HUDEP-2 (cell line): ENCODE measurements at regions not wholly inside any gene's neighbourhood (a gene's known extent, or its start where the extent isn't known, plus 50 kb on each side); places are given as distances from the start of the nearest gene placed in this dataset.
"Not testable (repeated sequence)": the region's sequence is repeated elsewhere in the genome, so short reads cannot be mapped to it uniquely, and the experiment has no call there.

Experiments used
- DNase-seq, 76 experiments: peaks; one replicate each; lab custom pipeline; 2025; ENCODE audit not compliant: unreplicated experiment in 76 of 76; lab: John Stamatoyannopoulos, UW

DNA sequence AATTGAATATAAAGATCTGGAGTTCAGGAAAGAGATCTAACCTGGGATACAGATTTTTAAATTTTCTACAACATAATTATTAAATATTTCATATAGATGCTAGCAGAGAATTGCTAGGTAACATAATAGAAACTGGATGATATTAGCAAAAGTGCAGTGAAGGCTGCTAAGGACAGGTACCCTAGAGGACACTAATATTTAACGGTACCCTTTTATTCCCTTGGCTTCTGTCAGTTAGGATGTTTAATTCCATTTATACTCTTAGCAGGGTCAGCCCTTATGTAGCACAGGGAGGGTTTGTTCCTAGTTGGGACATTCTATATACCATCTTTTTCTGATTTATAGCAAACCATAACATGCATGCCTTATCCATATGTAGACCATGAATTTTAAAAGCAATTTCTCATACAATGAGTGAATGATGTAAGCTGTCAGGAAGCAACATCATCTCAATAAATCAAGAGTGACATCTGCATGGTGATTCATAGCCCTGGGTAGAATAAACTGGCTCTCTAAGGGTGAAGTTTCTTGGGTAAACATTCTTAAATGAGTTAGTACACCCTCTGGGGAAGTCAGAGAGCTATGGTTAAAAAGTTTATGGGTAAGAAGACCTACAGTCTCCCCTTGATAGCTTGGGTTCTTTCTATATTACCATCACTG, 404.4 kb upstream of the MGAT4C start:
- DNase-seq, result no peak

DNA sequence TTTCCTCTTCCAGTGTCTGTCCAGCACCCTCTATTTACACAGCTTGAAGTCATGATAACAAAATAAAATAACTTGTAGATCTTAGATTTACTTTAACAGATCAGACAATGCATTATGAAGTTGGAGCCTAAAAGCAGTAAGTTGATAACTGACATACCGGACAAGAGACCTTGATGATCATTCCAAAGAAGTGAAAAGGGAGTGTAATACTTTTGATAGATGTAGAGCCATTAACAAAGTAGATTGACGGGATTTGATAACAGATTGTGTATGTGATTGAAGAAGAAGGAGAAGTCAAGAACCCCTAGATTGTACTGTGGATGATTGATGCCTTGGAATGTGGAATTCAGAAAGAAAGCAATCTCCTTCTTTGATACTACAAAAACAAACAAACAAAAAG, 403.8 kb upstream of the MGAT4C start:
- DNase-seq, result no peak

DNA sequence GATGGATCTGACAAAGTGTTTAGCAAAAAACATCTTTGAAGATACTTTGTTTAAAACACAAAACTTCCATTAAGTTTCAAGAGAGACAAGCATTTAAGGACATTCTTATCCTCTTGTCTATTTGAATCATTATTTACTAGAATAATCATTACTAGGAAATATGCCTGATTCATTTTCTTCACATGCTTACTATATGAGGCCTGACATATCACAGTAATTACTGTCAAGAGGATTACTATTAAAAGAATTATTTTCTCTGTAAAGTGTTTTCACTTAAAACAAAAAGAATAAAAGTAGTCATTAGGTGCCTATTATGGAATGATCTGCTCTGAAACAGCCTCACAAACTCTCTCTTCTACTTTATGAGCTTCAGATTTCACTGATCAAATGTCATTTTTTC, 402.1 kb upstream of the MGAT4C start:
- DNase-seq, result no peak

DNA sequence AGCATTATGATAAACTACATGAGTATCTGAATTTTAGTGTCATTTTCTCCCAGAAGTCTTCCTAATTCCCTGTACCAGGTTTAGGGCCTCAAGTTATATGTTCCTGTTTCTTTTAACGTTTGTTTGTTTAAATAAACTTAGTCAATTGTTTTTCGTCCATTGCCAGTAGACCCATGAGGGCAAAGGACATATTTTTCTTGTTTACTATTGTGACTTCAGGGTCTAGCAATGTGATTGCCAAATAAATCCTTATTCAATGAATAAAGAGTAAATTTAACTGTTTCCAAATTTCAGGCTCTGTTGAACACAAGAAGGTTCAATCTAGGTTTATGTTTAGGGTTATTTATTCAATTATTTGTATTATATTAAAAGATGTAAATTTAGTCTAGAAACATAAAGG, 391.6 kb upstream of the MGAT4C start:
- no peak for DNase-seq

- DNase-seq, result no peak
Measured at GRCh38 chr12:86634456-86635410, 378.5 kb upstream of the MGAT4C start.

DNA sequence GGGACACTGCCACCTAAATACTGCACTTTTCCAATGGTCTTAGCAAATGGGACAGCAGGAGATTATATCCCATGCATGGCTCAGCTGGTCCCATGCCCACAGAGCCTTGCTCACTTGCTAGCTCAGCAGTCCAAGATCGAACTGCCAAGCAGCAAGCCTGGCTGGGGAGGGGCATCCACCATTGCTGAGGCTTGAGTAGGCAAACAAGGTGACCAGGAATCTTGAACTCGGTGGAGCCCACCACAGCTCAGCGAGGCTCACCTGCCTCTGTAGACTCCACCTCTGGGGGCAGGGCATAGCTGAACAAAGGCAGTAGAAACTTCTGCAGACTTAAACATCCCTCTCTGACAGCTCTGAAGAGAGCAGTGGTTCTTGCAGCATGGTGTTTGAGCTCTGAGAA, 370.8 kb upstream of the MGAT4C start:
- DNase-seq, result no peak

- no peak for DNase-seq
Measured at GRCh38 chr12:86623267-86623666, 367.1 kb upstream of the MGAT4C start.

GRCh38 chr12:86621957-86622356, 365.8 kb upstream of the MGAT4C start:
- no peak for DNase-seq

GRCh38 chr12:86613311-86613710, 357.1 kb upstream of the MGAT4C start:
- no peak for DNase-seq

DNA sequence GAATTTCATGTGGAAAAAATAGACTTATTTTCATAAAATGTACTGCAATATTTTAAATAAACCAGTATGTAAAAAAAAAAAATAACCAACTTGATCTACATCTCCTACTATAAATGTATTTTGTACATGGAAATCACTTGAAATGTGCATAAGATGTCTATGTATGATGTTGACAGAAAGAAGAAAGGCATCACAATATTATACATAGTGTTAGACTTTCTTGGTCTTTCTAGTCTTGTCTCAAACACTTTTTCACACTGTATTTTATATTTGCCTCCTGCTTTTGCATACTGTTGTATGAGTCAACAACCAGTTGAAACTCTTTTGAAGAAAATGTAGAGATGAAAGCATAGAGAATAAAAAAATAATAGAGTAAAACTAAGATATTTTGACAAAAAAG, 352.4 kb upstream of the MGAT4C start:
- no peak for DNase-seq

DNA sequence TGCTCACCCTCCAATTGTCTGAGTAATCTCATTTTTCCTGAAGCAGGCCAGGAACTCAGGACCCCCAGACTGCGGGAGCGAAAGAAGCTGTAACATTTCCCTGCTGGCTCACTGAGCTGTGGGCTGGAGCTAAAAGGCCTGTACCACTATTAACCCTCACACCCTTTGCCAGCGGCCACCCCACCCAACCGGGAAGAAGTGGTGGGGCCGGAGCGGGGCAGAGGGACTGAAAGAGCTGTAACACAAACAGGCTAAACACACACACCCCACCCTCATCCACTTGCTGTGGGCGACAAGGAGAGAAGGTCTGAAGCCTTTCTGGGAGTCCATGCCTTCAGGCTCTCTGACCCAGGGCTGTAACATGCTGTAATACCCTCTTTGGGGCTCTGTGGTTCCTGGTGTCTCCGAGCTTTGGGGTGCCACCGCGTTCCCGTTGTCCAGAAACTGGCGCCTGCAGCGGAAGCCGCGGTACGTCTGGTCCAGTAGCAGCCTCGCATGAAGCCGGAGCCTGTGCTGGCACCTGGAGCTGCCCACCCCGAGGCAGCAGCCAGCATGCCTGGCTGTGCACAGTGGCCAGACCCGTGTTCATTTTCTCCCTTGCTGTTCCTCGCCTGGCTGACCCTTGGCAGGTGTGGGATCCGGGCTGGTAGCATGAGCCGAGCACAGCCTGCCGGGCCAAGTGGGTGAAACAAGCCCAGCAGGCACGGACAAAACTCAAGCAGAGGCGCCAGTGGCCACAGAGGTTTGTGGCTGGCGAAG, 345.5 kb upstream of the MGAT4C start:
- DNase-seq, result no peak

- no peak for DNase-seq
Measured at GRCh38 chr12:86600664-86601231, 344.6 kb upstream of the MGAT4C start.

- DNase-seq, result no peak
Measured at GRCh38 chr12:86597431-86597830, 341.2 kb upstream of the MGAT4C start.

DNA sequence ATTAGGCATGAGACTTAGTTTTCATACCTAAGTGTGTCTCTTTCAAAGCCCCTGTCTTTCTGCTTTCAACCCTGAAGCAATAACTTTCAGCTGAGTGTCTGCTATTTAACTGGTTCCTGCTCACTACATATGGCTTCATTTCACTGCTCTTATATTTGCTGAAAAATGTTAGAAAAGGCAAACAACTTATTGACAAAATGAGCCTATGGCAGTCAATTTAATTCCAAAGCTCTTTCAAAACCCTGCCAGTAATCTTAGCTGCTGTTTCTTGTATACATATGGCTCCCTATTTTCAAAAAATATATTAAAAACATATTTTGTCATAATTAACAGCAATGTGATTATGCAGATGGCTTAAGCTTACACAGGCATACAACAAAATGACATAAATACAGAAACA, 334.1 kb upstream of the MGAT4C start:
- no peak for DNase-seq

DNA sequence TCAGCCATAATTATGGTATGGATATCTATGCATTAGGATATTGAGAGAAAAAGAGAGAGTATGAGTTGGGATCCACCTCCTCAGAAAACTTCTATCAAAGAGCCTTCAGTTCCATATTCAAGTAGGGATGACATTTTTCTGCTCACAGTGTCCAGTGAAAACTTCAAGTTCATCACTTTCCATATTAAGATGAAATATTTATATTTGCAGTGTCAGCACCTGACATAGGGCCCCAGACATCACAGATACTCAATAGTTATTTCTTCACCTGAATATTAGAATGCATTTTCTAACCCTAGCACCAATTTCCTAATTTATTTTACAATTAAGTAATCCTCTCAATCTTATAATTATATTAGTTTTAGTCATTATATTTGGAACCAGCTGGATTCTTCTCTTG, 318.0 kb upstream of the MGAT4C start:
- no peak for DNase-seq

- DNase-seq, result no peak
Measured at GRCh38 chr12:86572455-86572854, 316.3 kb upstream of the MGAT4C start.

DNA sequence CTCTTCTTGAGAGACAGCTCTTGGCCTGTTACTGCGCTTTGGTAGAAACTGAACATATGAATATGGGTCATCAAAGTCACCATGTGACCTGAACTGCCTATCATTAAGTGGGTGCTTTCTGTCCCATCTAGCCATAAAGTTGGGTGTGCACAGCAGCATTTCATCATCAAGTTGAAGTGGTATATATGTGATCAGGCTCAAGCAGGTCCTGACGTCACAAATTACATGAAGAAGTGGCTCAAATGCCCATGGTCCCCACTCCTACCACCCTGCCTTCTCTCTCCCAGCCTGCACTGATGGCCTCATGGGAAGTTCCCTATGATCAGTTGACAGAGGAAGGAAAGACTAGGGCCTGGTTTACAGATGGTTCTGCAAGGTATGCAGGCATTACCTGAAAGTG, 308.8 kb upstream of the MGAT4C start:
- no peak for DNase-seq

DNA sequence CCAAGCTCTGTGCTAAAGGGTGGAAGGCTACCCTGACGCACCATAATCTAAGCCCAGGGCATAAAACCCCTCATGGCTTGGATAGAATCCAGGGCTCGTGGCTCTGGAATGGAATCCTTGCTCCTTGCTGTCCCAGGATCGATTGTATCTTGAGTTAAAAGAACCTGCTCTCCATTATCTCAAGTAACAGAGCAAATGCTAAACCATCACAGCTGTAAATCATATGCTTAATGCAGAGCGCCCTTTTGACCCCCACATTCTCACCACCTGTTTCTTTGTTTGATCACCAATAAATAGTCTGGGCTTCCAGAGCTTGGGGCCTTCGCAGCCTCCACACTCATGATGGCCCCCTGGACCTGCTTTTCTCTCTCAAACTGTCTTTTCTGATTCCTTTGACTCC, 299.3 kb upstream of the MGAT4C start:
- DNase-seq, result not testable (repeated sequence)

- DNase-seq, result peak in 5 of 76 experiments; percentile 7 to 62 (median 34)
Measured at GRCh38 chr12:86551146-86551571, 295.0 kb upstream of the MGAT4C start.

- no peak for DNase-seq
Measured at GRCh38 chr12:86550218-86551145, 294.3 kb upstream of the MGAT4C start.
